Smooth muscle cell (in vitro differentiated cells): ENCODE measurements at regions not wholly inside any gene's neighbourhood (a gene's known extent, or its start where the extent isn't known, plus 50 kb on each side); places are given as distances from the start of the nearest gene placed in this dataset.

ENCODE experiments used
- DNase-seq: peaks from one replicate; lab custom pipeline; 2025; ENCODE audit not compliant: unreplicated experiment; lab: John Stamatoyannopoulos, UW
- H2AFZ ChIP-seq: fragments of 200-600 bp; sonication (generic); 2 replicates; pipeline ENCODE4 v1.6.0; 2016; ENCODE audit warnings: antibody characterized with exemption, low read depth, mild to moderate bottlenecking
- H3F3A ChIP-seq: fragments of 200-600 bp; sonication (generic); 2 replicates; pipeline ENCODE4 v1.6.0; 2017; ENCODE audit warnings: antibody characterized with exemption, low read depth
- H3K27ac ChIP-seq: fragments of 200-600 bp; sonication (generic); 2 replicates; pipeline ENCODE4 v1.5.1; 2016; ENCODE audit warnings: low read depth, mild to moderate bottlenecking
- H3K27me3 ChIP-seq: fragments of 200-600 bp; sonication (generic); 2 replicates; pipeline ENCODE4 v1.6.1; 2016; ENCODE audit warnings: low read depth, mild to moderate bottlenecking
- H3K36me3 ChIP-seq: fragments of 200-600 bp; sonication (generic); 2 replicates; pipeline ENCODE4 v1.5.1; 2016; ENCODE audit warnings: low read depth
- H3K4me1 ChIP-seq: fragments of 200-600 bp; sonication (generic); 2 replicates; pipeline ENCODE4 v1.5.1; 2016; ENCODE audit warnings: low read depth
- H3K4me2 ChIP-seq: fragments of 200-600 bp; sonication (generic); 2 replicates; pipeline ENCODE4 v1.6.0; 2016; ENCODE audit warnings: mild to moderate bottlenecking
- H3K4me3 ChIP-seq: fragments of 200-600 bp; sonication (generic); 2 replicates; pipeline ENCODE4 v1.5.1; 2016; ENCODE audit warnings: mild to moderate bottlenecking
- H3K79me2 ChIP-seq: fragments of 200-600 bp; sonication (generic); 2 replicates; pipeline ENCODE4 v1.6.0; 2016; ENCODE audit warnings: low read depth, mild to moderate bottlenecking
- H3K9ac ChIP-seq: fragments of 200-600 bp; sonication (generic); 2 replicates; pipeline ENCODE4 v1.6.0; 2016; ENCODE audit warnings: low read depth
- H3K9me3 ChIP-seq: fragments of 200-600 bp; sonication (generic); replicated peaks from 2 replicates; pipeline ENCODE4 v1.5.1; 2016; ENCODE audit warnings: low read depth
- H4K20me1 ChIP-seq: fragments of 200-600 bp; sonication (generic); 2 replicates; pipeline ENCODE4 v1.6.0; 2016; ENCODE audit warnings: low read depth
- CTCF ChIP-seq: fragments of 200-600 bp; sonication (generic); IDR thresholded peaks from 2 replicates; pipeline ENCODE4 v1.5.1; 2017; ENCODE audit warnings: borderline replicate concordance, mild to moderate bottlenecking, antibody characterized with exemption; ENCODE audit not compliant: insufficient read depth, poor library complexity, severe bottlenecking
- WGBS: methylation state at CpG from one replicate; pipeline ENCODE4 v1.1.7; 2016; ENCODE audit warnings: low lambda C conversion rate; 5-methylcytosine and 5-hydroxymethylcytosine counted together

- H3F3A ChIP-seq = no peaks in the 10 kb centered on the region
- H3K36me3 ChIP-seq = no peaks in the 10 kb centered on the region
- no peaks in the 10 kb centered on the region for H3K9me3 ChIP-seq
- no peak overlapping the region for H3K27ac ChIP-seq
- H3K27me3 ChIP-seq = no peaks in the 10 kb centered on the region
- DNase-seq = no peak
- H3K4me2 ChIP-seq = no peak overlapping the region
- H3K4me1 ChIP-seq = no peaks in the 10 kb centered on the region
- no peak for TF ChIP-seq CTCF
- no peaks in the 10 kb centered on the region for H3K79me2 ChIP-seq
- no peak overlapping the region for H2AFZ ChIP-seq
- H4K20me1 ChIP-seq = no peaks in the 10 kb centered on the region
- 87% methylated on average over 6 of the region's 6 CpGs for WGBS
- H3K9ac ChIP-seq = no peak overlapping the region
- H3K4me3 ChIP-seq = no peak overlapping the region
Observed at GRCh38 chr2:13121096-13121495, 404.4 kb downstream of the TRIB2 start.

- Histone ChIP-seq H3F3A (no peaks in the 10 kb centered on the region), H2AFZ (no peak overlapping the region), H3K9me3 (no peaks in the 10 kb centered on the region), H3K4me3 (no peak overlapping the region), H3K4me2 (no peak overlapping the region), H3K36me3 (no peaks in the 10 kb centered on the region), H3K27me3 (no peaks in the 10 kb centered on the region), H3K27ac (no peak overlapping the region), H3K9ac (no peak overlapping the region), H3K79me2 (no peaks in the 10 kb centered on the region), H3K4me1 (no peaks in the 10 kb centered on the region), H4K20me1 (no peaks in the 10 kb centered on the region)
- TF ChIP-seq CTCF = no peak
- no peak for DNase-seq
- WGBS = 65% methylated on average over 1 of the region's 1 CpG
Observed at GRCh38 chr2:13128139-13128538, 411.4 kb downstream of the TRIB2 start.

- DNase-seq = no peak
- Histone ChIP-seq H2AFZ (no peak overlapping the region), H3K9ac (no peak overlapping the region), H3K27me3 (no peaks in the 10 kb centered on the region), H4K20me1 (no peaks in the 10 kb centered on the region), H3K9me3 (no peaks in the 10 kb centered on the region), H3K4me3 (no peak overlapping the region), H3K27ac (no peak overlapping the region), H3K36me3 (no peaks in the 10 kb centered on the region), H3K4me2 (no peak overlapping the region), H3K79me2 (no peaks in the 10 kb centered on the region), H3F3A (no peaks in the 10 kb centered on the region), H3K4me1 (no peaks in the 10 kb centered on the region)
- TF ChIP-seq CTCF = no peak
- 74% methylated on average over 3 of the region's 3 CpGs for WGBS
Observed at GRCh38 chr2:13135369-13135768, 418.6 kb downstream of the TRIB2 start.

GRCh38 chr2:13135856-13136255 lies 419.1 kb downstream of the TRIB2 start:
- DNase-seq = no peak
- Histone ChIP-seq H3F3A (no peaks in the 10 kb centered on the region), H3K36me3 (no peaks in the 10 kb centered on the region), H2AFZ (no peak overlapping the region), H3K27me3 (no peaks in the 10 kb centered on the region), H3K27ac (no peak overlapping the region), H3K9me3 (no peaks in the 10 kb centered on the region), H3K4me2 (no peak overlapping the region), H3K4me3 (no peak overlapping the region), H4K20me1 (no peaks in the 10 kb centered on the region), H3K4me1 (no peaks in the 10 kb centered on the region), H3K9ac (no peak overlapping the region), H3K79me2 (no peaks in the 10 kb centered on the region)
- no peak for TF ChIP-seq CTCF
- 58% methylated on average over 1 of the region's 1 CpG for WGBS
